ENCODE measurements at regions not wholly inside any gene's neighbourhood (a gene's known extent, or its start where the extent isn't known, plus 50 kb on each side); places are given as distances from the start of the nearest gene placed in this dataset.

DNA sequence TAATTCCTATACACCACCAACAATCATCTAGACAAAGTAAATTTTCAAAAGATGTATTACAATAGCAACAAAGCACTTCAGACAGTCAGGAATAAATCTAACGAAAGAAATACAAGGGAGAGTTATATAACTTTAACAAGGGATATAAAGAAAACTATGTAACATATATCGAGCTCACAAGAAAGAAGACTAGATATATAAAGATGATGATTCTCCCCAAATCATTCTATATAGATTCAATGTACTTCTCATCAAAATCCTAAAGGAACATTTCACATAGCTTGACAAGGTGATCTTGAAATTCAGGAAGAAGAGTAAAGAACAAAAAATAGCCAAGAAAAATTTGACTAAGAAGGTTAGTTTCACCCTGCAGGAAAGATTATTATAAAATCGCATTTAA, 179.4 kb downstream of the SP3 start:
- no peak for DNase-seq

DNA sequence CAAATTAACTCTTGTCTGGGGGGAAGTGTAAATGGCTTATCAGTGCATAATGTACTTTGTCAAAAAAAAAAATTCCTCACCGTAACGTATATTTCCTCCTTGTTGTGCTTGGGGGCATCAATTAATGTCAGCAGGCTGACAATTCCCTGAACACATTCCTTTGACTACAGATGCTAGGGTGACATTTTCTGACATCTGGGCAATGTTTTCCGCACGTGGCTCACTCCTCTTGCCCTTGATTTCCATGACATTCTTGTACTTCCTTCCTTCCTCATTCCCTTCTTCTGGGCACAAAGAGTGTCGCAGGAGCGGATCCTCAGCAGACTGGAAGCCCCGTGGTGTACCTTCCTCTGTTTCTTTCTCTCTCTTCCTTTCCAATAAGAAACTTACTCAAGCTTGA, 173.7 kb downstream of the SP3 start:
- DNase-seq: no peak

DNA sequence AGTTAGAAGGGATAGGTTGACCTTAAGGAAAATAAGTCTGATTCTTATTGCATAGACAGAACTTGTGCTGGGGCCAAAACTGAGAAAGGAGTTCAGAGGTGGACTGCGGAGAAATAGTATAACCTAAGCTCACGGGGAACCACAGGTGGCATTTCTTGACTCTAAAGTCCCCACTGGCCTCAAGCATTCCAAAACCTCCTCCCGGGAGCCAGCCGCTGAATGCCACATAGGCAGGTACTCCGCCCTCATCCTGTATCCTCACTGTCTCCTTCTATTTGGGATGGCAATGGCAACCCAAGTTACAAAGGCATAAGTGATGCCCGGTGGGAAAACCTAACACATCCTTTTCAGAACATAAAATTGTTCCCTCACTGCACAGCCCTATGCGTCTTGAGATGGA, 173.0 kb downstream of the SP3 start:
- DNase-seq: no peak

DNA sequence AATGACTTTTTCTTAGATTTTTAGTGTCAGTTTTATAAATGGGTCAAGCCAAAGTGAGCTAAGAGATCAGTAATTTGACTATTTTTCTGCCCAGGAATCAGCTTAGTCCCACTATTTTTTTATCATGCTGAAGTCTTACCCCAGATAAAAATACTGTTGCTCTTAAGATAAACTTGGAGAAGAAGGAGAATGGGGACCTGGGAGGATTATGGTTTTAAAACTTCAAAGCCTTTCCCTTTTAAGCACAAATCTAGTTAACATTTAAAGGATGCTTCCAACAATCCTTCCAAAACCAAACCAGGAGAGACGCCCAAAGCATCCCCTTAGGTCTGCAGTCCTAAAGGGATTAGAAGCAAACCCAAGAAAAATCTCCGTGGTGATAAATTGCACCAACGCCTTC, 172.4 kb downstream of the SP3 start:
- DNase-seq: no peak

DNA sequence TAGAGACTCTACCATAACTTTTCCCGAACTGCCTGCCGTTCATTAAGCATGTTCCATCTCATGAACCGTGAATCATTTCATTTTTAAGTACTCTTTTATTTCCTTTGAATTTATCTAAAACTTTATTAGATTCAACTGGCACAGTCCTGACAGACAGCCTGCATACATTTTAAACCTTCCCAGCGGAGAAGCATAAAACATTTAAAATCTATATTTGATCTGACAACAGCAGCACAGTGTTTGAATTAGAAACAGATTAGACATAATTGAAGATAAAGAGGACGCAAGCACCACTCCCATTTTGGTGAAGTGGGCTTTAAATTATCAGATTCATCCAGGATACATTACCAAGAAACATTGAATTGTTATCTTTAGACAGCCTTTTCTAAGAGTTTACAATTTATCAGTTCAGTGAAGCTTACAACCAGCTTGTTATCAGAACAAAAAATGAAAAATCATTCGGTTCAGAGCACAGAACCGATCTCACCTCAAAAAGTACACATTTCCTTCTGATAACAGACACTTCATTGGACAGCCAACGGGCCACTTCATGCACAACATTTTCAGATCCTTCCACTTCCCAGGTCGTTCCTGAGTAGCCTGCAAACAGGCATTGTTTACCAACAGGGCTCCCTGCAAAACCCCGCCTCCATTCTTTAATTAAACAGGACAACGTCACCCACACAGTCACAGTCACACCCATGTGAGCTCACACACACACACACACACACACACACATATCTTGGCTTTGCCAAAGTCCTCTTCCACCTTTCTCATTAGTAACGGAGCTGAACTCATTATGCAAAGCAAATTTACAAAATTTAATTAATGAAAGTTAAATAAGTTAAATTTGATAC, 171.2 kb downstream of the SP3 start:
- DNase-seq: no peak

DNA sequence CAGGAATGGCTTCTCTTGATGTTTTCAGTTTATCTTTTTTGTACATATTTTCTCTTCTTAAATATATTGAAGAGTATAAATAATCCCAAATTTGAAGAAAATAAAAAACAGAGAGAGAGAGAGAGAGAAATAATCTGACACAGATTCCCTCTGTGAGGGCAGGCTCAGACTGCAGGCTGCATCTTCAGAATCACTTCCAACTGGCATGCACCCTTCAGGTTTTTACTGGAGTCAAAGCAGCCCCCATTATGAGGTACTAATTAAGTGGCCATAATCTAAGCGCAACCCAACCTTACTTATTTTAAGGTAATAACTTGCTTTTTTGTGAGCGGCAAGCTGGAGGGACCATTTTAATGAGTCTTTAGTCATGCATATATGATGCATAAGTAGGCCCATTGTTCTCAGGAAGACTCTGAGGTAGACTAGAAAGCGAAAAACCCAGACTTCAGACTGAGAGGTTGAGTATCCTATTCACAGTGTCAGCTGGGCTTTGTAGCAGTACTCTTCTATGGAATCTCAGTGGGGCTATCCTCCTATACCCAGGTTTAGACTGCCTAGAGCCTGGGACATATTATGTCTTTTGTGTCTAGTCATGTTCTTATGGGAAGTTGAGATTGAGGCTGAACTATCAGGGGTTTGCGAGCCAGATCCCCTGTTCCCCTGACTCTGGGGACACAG, 167.4 kb downstream of the SP3 start:
- DNase-seq: no peak

DNA sequence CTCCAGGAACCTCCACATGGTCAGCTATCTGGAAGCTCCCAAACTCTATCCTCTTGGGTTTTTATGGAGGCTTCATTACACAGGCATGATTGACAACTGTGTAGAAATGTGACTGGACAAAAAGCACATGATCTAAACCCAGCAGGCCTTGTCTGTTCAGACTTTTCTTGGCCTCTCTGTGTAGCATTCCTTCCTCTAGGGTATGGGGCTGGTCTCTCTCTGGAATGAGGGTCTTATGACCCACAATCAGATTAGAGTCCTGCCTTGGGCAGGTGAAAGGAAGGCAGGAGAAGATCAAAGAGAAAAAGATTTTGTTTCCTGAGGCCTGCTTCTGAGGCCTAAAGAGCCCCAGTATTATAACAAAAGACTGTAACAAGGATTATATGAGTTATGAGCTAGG, 162.7 kb downstream of the SP3 start:
- no peak for DNase-seq

DNA sequence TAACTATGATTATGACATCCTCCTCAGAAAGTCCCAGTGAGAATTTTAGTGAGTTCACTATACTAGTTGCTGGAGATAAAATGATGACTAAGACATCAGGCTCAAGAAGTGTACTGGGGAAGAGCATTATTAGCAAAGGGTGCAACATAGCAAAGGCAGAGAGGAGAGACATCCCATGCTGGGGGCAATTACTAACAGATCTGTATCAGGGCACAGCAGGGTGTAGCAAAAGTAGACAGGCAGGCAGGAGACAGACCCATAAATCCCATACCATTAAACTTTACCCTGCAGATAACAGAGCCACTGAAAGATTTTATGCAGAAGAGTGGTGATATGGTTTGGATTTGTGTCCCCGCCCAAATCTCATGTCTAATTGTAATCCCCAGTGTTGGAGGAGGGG, 161.7 kb downstream of the SP3 start:
- no peak for DNase-seq

DNA sequence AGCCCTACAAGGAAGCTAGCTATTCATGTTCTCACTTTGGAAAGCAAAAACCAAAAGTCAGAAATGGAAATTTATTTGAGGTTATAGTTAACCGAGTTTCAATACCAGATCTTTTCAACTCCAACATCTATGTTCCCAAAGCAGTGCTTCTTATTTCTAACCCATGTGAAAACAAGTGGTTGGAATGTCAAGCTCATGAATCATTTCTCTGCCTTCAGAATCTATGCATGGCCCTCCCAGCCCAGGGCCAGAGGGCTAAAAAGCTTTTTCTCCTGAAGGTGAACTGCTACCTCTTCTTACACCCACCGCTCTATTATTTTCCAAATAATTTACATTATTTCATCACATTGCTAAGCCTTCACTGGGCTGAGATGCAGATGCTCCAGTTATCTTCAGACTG, 158.4 kb downstream of the SP3 start:
- DNase-seq: no peak

DNA sequence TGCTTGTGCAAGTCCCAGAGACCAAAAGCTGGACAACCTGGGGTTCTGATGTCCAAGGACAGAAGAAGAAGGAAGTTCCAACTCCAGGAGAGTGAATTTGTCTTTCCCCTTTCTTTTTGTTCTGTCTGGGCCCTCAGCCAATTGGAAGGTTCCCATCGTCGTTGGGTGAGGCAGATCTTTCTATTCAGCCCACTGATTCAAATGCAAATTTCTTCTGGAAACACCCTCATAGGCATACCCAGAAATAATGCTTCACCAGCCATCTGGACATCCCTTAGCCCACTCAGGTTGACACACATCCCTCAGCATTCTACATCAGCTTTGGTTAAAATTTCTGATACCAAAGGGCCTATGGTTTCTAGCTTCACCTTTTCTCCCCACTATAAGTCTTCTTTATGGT, 156.5 kb downstream of the SP3 start:
- no peak for DNase-seq

DNA sequence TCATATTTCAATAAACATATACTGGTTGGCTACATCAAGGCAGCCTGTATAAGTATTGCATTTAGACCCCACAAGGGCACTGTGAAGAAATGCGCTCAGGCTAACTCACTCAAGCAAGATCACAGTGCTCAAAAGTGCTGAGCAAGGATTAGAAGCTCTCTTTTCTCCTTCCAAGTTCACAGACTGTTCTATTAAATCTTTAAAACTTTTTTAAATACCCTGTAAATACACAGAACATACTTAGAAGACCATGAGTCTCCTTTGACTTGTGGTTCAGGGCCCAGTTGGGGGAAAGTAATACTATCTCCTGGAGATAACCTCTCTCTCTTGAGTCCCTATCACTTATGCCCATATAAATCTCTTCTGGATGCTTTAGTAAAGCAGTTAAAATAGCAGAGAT, 152.9 kb downstream of the SP3 start:
- DNase-seq: no peak

DNA sequence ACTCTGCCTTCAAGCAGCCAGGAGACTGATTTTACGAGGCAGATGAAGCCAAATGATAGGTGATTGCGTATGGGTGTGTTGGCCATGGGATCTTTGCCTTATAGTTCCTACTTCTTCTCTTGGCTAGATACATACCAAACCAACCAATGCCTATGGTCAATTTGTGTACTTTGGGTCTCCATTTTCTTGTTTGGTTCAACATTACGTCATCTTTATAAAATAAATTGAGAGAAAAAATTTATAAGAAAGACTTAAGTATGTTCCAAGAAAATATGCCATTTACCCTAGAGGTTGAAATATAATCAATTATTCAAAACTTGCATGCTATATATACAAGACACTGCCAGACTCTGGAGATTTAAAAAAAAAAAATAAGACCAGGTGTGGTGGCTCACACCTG, 150.9 kb downstream of the SP3 start:
- DNase-seq: no peak

DNA sequence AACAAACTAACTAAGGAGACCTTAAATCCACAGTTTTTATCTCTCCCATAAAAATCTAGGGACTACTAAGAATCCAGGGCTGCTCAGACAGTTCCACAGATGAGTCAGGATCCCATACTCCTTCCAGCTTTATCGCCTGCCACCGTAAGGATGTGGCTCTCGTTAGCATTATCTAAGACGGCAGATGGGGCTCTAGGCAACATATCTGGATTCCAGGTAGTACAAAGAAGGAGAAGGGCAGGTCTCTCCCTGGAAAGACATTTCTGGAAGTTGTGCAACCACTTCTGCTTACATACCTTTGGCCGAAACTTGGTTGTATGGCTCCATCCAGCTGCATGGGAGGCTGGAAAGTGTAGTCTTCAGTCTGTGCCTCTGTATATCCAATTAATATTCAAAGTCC, 149.4 kb downstream of the SP3 start:
- DNase-seq: no peak

DNA sequence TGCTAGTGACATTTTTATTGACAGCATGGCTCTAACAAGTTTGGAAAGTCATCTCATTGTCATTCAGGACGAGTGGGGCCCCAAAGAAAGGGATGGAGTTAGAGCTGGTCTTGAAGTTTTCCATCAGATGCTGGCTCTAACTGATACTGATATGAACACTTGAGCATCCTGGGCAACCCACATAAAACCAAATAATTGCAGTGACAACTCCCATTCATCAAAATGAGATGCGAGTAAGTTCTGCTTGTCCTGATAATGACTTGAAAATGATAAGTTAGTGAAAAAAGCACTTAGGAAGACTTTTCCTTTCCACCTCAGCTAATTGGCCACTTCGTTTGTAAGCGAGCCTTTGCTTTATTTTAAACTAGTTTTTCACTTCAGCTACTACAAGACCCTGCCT, 147.6 kb downstream of the SP3 start:
- DNase-seq: no peak

DNA sequence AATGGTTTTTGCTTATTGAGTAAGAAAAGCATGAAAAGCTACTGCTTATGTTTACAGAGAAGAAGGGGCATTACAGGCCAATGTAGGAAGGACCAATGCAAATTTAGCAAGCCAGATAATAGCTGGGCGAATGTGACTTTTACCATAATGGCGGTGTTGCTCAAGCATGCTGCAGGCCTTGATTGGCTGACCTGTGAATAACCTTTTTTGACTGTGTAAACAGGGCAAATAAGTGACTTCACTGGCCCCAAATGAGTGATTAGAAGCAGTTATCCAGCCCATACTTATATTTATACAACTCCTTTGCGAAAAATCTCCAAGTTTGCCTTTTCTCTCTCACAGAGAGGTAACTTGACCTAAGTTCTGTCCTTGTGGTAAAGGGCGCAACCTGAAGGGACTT, 146.9 kb downstream of the SP3 start:
- no peak for DNase-seq

DNA sequence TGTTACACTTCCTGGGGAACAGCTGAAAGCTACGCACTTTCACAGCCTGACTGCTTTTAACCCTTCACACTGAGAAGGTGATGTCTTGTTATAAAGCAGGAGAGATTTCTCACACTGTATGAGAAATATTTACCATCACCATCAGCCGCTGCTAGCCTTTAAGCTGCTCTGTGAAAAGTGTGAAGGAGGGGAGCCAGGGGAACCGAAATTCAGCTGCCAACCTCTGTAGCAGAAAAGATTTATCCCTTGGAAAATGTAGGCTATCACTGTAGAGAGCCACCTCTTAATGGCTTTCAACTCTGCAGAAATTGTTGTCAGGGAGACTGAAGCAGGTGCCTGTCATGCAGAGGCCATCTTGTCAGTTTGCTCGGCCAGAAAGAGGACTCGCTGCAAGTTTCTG, 145.3 kb downstream of the SP3 start:
- no peak for DNase-seq

DNA sequence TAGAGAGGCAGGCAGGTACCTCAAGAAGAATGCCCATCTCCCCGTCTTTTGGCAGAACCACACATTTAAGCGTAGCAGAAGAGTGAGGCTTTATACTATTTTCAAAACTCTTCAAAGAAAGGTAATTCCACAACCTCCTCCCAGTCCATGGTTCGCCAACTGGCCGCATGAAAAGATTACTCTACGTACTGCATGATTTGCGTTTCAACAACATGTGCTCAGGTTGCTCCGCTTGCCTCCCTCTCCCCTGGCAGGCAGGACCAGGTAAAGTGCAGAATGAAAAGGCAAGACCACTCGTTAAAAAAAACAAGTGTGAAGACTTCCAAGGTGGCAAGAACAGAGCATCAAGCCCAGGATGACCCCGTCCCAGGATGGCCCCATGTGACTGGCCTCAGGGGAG, 143.7 kb downstream of the SP3 start:
- no peak for DNase-seq

DNA sequence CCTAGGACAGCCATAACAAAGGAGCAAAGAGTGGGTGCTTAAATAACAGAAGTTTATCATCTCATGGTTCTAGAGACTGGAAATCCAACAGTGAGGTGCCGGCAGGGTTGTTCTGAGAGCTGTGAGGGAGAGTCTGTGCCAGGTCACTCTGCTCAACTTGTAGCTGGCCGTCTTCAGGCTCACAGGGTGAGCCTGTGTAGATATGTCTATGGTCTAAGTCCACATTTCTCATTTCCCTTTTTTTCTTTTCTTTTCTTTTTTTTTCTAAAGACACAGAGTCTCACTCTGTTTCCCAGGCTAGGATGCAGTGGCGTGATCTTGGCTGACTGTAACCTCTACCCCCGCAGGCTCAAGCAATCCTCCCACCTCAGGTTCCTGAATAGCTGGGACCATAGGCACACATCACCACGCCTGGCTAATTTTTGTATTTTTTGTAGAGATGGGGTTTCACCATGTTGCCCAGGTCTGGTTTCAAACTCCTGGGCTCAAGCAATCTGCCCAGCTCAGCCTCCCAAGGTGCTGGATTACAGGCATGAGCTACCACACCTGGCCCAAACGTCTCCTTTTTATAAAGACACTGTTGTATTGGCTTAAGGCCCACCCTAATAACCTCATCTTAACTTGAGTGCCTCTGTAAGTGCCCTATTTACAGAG, 142.2 kb downstream of the SP3 start:
- DNase-seq: no peak

DNA sequence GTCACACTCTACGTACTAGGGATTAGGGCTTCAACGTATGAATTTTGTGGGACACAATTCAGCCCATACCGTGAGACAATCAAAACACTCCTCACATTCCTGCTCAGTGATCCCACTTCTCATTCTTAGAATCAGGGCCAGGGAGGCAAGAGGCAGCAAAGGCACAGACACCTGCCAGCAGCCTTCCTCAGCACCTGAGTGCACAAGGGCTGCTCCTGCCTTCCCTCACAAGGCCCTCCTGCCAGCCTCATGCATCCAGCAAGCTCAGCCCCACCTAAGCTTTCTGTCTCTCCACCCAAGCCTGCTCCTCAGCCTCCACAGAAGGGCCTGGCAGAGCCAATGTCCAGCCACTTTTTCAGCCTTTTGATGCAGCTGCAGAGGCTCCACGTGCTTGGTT, 141.6 kb downstream of the SP3 start:
- no peak for DNase-seq

DNA sequence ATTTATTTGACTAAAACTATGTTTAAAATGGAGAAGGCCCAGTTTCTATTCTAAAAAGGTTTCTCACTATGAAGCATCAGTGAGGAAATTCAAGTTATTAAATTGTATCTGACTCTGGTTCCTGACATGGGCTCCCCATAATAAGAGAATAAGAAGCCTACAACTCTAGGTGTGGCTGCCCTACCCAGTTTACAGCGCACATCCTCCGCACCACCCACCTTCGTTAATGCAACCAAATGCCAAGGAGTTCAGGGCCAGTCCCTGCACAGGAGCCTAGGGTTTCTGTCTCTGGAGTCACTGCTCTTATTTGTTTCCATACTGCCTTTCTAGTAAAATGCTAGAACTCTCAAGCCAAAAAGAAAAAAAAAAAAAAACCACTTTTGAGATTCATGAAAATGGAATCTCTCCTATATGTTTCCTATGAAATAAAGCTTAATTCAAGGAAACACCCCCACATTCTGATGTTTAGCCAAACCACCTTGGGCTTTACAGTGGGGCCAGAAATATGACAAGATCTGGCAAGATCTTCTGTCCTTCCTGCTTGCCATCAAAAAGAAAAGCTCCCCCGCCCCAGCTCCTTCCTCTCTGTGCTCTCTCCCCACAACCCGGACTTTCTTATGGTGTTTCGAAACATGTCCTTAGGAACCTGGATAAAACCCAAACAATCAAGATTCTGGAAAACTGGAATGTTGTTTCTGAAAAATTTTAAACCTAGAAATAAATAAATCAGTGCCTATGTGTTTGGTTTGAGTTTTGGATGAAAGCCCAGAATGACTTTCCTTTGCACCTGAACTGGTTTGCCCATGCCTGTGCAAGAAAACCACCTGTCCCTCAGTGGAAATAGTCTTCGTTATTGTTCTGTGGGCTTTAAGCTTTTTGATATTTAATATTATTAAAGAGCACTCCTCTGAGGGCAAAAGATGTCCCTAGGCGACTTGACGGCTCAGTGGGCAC, 136.7 kb downstream of the SP3 start:
- DNase-seq: no peak

DNA sequence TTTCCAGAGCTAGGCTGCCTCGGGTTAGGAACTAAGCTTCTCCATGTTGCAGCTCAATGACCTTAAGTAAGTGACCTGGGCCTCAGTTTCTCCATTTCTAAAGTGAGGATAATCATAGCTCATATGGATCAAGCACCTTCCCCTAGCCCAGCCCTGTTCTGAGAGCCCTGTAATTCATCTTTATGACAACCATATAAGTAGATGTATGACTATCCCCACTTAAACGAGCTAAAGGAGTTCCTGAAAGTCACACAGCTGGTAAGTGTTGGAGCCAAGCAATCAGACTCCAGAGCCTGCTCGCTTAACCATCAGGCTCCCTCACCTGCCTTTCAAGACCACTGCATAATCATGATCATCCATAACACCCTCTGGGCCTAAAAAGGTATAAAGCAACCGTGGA, 135.4 kb downstream of the SP3 start:
- DNase-seq: no peak

DNA sequence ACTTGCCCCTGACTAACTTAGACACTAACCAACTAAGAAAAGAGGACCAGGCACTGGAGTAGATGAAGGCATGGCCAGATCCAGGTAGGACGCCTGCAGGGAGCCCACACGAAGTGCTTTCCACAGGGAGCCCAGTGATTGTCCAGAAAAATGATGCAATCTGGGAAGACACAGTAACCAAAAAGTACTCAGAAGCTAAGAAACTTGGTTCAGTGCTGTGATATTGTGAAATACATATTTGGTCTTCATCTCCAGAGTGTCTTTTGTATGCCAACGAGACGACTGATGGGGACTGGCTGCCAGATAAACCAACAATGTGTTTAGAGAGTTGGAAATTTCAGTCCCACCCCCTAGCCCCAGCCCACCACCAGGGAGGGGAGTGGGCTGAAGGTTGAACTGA, 135.0 kb downstream of the SP3 start:
- no peak for DNase-seq

Data from bone marrow (tissue), 2 donors.